ENCODE measurements at regions not wholly inside any gene's neighbourhood (a gene's known extent, or its start where the extent isn't known, plus 50 kb on each side); places are given as distances from the start of the nearest gene placed in this dataset.

- no peak for DNase-seq (ENCODE audit: low spot score)
Observed at GRCh38 chrX:124524852-124525251, 178.5 kb downstream of the SH2D1A start.

- DNase-seq (ENCODE audit: low spot score), result no peak
Observed at GRCh38 chrX:124529786-124530185, 183.4 kb downstream of the SH2D1A start.

- no peak for DNase-seq (ENCODE audit: low spot score)
Observed at GRCh38 chrX:124530803-124531202, 184.4 kb downstream of the SH2D1A start.

- DNase-seq (ENCODE audit: low spot score), result no peak
Observed at GRCh38 chrX:124534536-124534935, 188.2 kb downstream of the SH2D1A start.

- DNase-seq (ENCODE audit: low spot score), result no peak
Observed at GRCh38 chrX:124540474-124540873, 194.1 kb downstream of the SH2D1A start.

- no peak for DNase-seq (ENCODE audit: low spot score)
Observed at GRCh38 chrX:124548571-124548970, 202.2 kb downstream of the SH2D1A start.

GRCh38 chrX:124555036-124555595 is 208.8 kb downstream of the SH2D1A start:
- no peak for DNase-seq (ENCODE audit: low spot score)

- DNase-seq (ENCODE audit: low spot score), result no peak
Observed at GRCh38 chrX:124557976-124558375, 211.6 kb downstream of the SH2D1A start.

- DNase-seq (ENCODE audit: low spot score), result no peak
Observed at GRCh38 chrX:124573468-124573867, 227.1 kb downstream of the SH2D1A start.

- no peak for DNase-seq (ENCODE audit: low spot score)
Observed at GRCh38 chrX:124592744-124593143, 246.4 kb downstream of the SH2D1A start.

- no peak for DNase-seq (ENCODE audit: low spot score)
Observed at GRCh38 chrX:124594017-124594651, 247.8 kb downstream of the SH2D1A start.

- no peak for DNase-seq (ENCODE audit: low spot score)
Observed at GRCh38 chrX:124605511-124605910, 259.1 kb downstream of the SH2D1A start.

GRCh38 chrX:124606724-124607123 is 260.4 kb downstream of the SH2D1A start:
- DNase-seq (ENCODE audit: low spot score), result no peak

GRCh38 chrX:124619710-124620109 is 273.3 kb downstream of the SH2D1A start:
- DNase-seq (ENCODE audit: low spot score), result no peak

GRCh38 chrX:124634363-124634762 is 288.0 kb downstream of the SH2D1A start:
- DNase-seq (ENCODE audit: low spot score), result no peak

GRCh38 chrX:124641737-124642491 is 295.6 kb downstream of the SH2D1A start:
- DNase-seq (ENCODE audit: low spot score), result no peak

GRCh38 chrX:124646403-124646802 is 300.0 kb downstream of the SH2D1A start:
- DNase-seq (ENCODE audit: low spot score), result no peak

GRCh38 chrX:124651031-124651430 is 304.7 kb downstream of the SH2D1A start:
- no peak for DNase-seq (ENCODE audit: low spot score)

- DNase-seq (ENCODE audit: low spot score), result no peak
Observed at GRCh38 chrX:124665621-124666400, 319.4 kb downstream of the SH2D1A start.

GRCh38 chrX:124679199-124679598 is 332.8 kb downstream of the SH2D1A start:
- DNase-seq (ENCODE audit: low spot score), result no peak

GRCh38 chrX:124680287-124680686 is 333.9 kb downstream of the SH2D1A start:
- DNase-seq (ENCODE audit: low spot score), result no peak

GRCh38 chrX:124690495-124690894 is 344.1 kb downstream of the SH2D1A start:
- no peak for DNase-seq (ENCODE audit: low spot score)

GRCh38 chrX:124699876-124700275 is 353.5 kb downstream of the SH2D1A start:
- DNase-seq (ENCODE audit: low spot score), result no peak

All from NAMALWA (cell line).